ENCODE measurements at regions not wholly inside any gene's neighbourhood (a gene's known extent, or its start where the extent isn't known, plus 50 kb on each side); places are given as distances from the start of the nearest gene placed in this dataset.
A peak's percentile ranks its signal among the peaks of the same experiment; 100 is the strongest.

GRCh38 chr2:139790807-139791752, 1010.9 kb upstream of the NXPH2 start:
- peak overlapping the region; percentile 22; the same call in 1 of the 2 replicates for H3K4me3 ChIP-seq
- peak overlapping the region; percentile 32; the same call in 1 of the 2 replicates for H3K27ac ChIP-seq
- H3K9me3 ChIP-seq (ENCODE audit: low read depth, low read length): no peaks in the 10 kb centered on the region
- TF ChIP-seq POLR2AphosphoS5 (IDR thresholded peaks at IDR 0.05; ENCODE audit: borderline replicate concordance, low read depth, low read length) (peak; percentile 52; the same call in 1 of the 2 replicates), EZH2 (IDR thresholded peaks at IDR 0.05) (no peak), FOXP2 (optimal IDR thresholded peaks at IDR 0.05; ENCODE audit: control extremely low read depth, extremely low read length, insufficient read depth) (no peak)
- no peaks in the 10 kb centered on the region for H3K36me3 ChIP-seq (ENCODE audit: insufficient read depth, low read length)
- no peak overlapping the region for H3K9ac ChIP-seq (ENCODE audit: insufficient read length)
- DNase-seq (ENCODE audit: low read depth, low spot score): peak; percentile 69

- Histone ChIP-seq H3K4me3 (no peak overlapping the region), H3K9me3 (ENCODE audit: low read depth, low read length) (no peaks in the 10 kb centered on the region), H3K27ac (no peak overlapping the region), H3K9ac (ENCODE audit: insufficient read length) (no peak overlapping the region), H3K36me3 (ENCODE audit: insufficient read depth, low read length) (no peaks in the 10 kb centered on the region)
- TF ChIP-seq FOXP2 (optimal IDR thresholded peaks at IDR 0.05; ENCODE audit: control extremely low read depth, extremely low read length, insufficient read depth): no peak
- no peak for TF ChIP-seq POLR2AphosphoS5 (IDR thresholded peaks at IDR 0.05; ENCODE audit: borderline replicate concordance, low read depth, low read length)
- TF ChIP-seq EZH2 (IDR thresholded peaks at IDR 0.05): no peak
- no peak for DNase-seq (ENCODE audit: low read depth, low spot score)
Measured at GRCh38 chr2:139790136-139790535, 1009.9 kb upstream of the NXPH2 start.

- Histone ChIP-seq H3K27ac (no peak overlapping the region), H3K9ac (ENCODE audit: insufficient read length) (no peak overlapping the region), H3K36me3 (ENCODE audit: insufficient read depth, low read length) (no peaks in the 10 kb centered on the region), H3K9me3 (ENCODE audit: low read depth, low read length) (no peaks in the 10 kb centered on the region), H3K4me3 (no peak overlapping the region)
- TF ChIP-seq FOXP2 (optimal IDR thresholded peaks at IDR 0.05; ENCODE audit: control extremely low read depth, extremely low read length, insufficient read depth) (no peak), EZH2 (IDR thresholded peaks at IDR 0.05) (no peak), POLR2AphosphoS5 (IDR thresholded peaks at IDR 0.05; ENCODE audit: borderline replicate concordance, low read depth, low read length) (no peak)
- no peak for DNase-seq (ENCODE audit: low read depth, low spot score)
Measured at GRCh38 chr2:139778732-139779131, 998.5 kb upstream of the NXPH2 start.

- no peak overlapping the region for H3K4me3 ChIP-seq
- TF ChIP-seq POLR2AphosphoS5 (IDR thresholded peaks at IDR 0.05; ENCODE audit: borderline replicate concordance, low read depth, low read length): no peak
- TF ChIP-seq EZH2 (IDR thresholded peaks at IDR 0.05): no peak
- no peak for TF ChIP-seq FOXP2 (optimal IDR thresholded peaks at IDR 0.05; ENCODE audit: control extremely low read depth, extremely low read length, insufficient read depth)
- no peaks in the 10 kb centered on the region for H3K36me3 ChIP-seq (ENCODE audit: insufficient read depth, low read length)
- DNase-seq (ENCODE audit: low read depth, low spot score): no peak
- H3K9me3 ChIP-seq (ENCODE audit: low read depth, low read length): no peaks in the 10 kb centered on the region
- H3K9ac ChIP-seq (ENCODE audit: insufficient read length): no peak overlapping the region
- no peak overlapping the region for H3K27ac ChIP-seq
Measured at GRCh38 chr2:139773720-139774277, 993.6 kb upstream of the NXPH2 start.

GRCh38 chr2:139769633-139770032, 989.4 kb upstream of the NXPH2 start:
- H3K9me3 ChIP-seq (ENCODE audit: low read depth, low read length): no peaks in the 10 kb centered on the region
- no peak overlapping the region for H3K4me3 ChIP-seq
- H3K36me3 ChIP-seq (ENCODE audit: insufficient read depth, low read length): no peaks in the 10 kb centered on the region
- H3K27ac ChIP-seq: no peak overlapping the region
- TF ChIP-seq EZH2 (IDR thresholded peaks at IDR 0.05) (no peak), FOXP2 (optimal IDR thresholded peaks at IDR 0.05; ENCODE audit: control extremely low read depth, extremely low read length, insufficient read depth) (no peak), POLR2AphosphoS5 (IDR thresholded peaks at IDR 0.05; ENCODE audit: borderline replicate concordance, low read depth, low read length) (no peak)
- no peak for DNase-seq (ENCODE audit: low read depth, low spot score)
- no peak overlapping the region for H3K9ac ChIP-seq (ENCODE audit: insufficient read length)

- Histone ChIP-seq H3K9me3 (ENCODE audit: low read depth, low read length) (no peaks in the 10 kb centered on the region), H3K27ac (no peak overlapping the region), H3K36me3 (ENCODE audit: insufficient read depth, low read length) (no peaks in the 10 kb centered on the region), H3K9ac (ENCODE audit: insufficient read length) (no peak overlapping the region), H3K4me3 (no peak overlapping the region)
- DNase-seq (ENCODE audit: low read depth, low spot score): no peak
- TF ChIP-seq POLR2AphosphoS5 (IDR thresholded peaks at IDR 0.05; ENCODE audit: borderline replicate concordance, low read depth, low read length): no peak
- no peak for TF ChIP-seq FOXP2 (optimal IDR thresholded peaks at IDR 0.05; ENCODE audit: control extremely low read depth, extremely low read length, insufficient read depth)
- TF ChIP-seq EZH2 (IDR thresholded peaks at IDR 0.05): no peak
Measured at GRCh38 chr2:139763705-139764104, 983.5 kb upstream of the NXPH2 start.

GRCh38 chr2:139759000-139759505, 978.9 kb upstream of the NXPH2 start:
- H3K9ac ChIP-seq (ENCODE audit: insufficient read length): no peak overlapping the region
- H3K9me3 ChIP-seq (ENCODE audit: low read depth, low read length): no peaks in the 10 kb centered on the region
- TF ChIP-seq POLR2AphosphoS5 (IDR thresholded peaks at IDR 0.05; ENCODE audit: borderline replicate concordance, low read depth, low read length) (no peak), FOXP2 (optimal IDR thresholded peaks at IDR 0.05; ENCODE audit: control extremely low read depth, extremely low read length, insufficient read depth) (no peak), EZH2 (IDR thresholded peaks at IDR 0.05) (no peak)
- H3K36me3 ChIP-seq (ENCODE audit: insufficient read depth, low read length): no peaks in the 10 kb centered on the region
- H3K27ac ChIP-seq: no peak overlapping the region
- no peak for DNase-seq (ENCODE audit: low read depth, low spot score)
- no peak overlapping the region for H3K4me3 ChIP-seq

GRCh38 chr2:139746901-139747300, 966.7 kb upstream of the NXPH2 start:
- no peaks in the 10 kb centered on the region for H3K36me3 ChIP-seq (ENCODE audit: insufficient read depth, low read length)

More at GRCh38 chr2:139746901-139747300, 966.7 kb upstream of the NXPH2 start:
- TF ChIP-seq FOXP2 (optimal IDR thresholded peaks at IDR 0.05; ENCODE audit: control extremely low read depth, extremely low read length, insufficient read depth) (no peak), POLR2AphosphoS5 (IDR thresholded peaks at IDR 0.05; ENCODE audit: borderline replicate concordance, low read depth, low read length) (no peak), EZH2 (IDR thresholded peaks at IDR 0.05) (no peak)
- Histone ChIP-seq H3K4me3 (no peak overlapping the region), H3K9me3 (ENCODE audit: low read depth, low read length) (no peaks in the 10 kb centered on the region), H3K9ac (ENCODE audit: insufficient read length) (no peak overlapping the region), H3K27ac (no peak overlapping the region)
- DNase-seq (ENCODE audit: low read depth, low spot score): no peak
